WTC11 (cell line): ENCODE measurements at regions not wholly inside any gene's neighbourhood (a gene's known extent, or its start where the extent isn't known, plus 50 kb on each side); places are given as distances from the start of the nearest gene placed in this dataset.

Source experiments
- ATAC-seq: fragments of 200-7000 bp; cut with Tn5 transposase; 2 replicates; pipeline ENCODE4 v1.10.0; 2021; ENCODE audit warnings: mild to moderate bottlenecking, moderate library complexity
- CTCF ChIA-PET: fragments of 300-600 bp; sonication (Branson Sonifier 250); formaldehyde crosslinking; loops from one replicate; lab custom pipeline; 2021; ENCODE audit warnings: antibody characterized with exemption; lab: Charles Lee
- POLR2A ChIA-PET: fragments of 350-600 bp; sonication (Branson Sonifier 250); formaldehyde crosslinking; loops from one replicate; lab custom pipeline; 2021; ENCODE audit warnings: antibody characterized with exemption; lab: Charles Lee
- DNase-seq: peaks from one replicate; pipeline ENCODE4 v3.0.0; 2021; ENCODE audit warnings: low spot score
- H3K27ac Mint-ChIP-seq: 2 replicates; pipeline ENCODE4 v1.8.0; 2021; ENCODE audit warnings: mixed read lengths
- H3K27me3 Mint-ChIP-seq: 2 replicates; pipeline ENCODE4 v1.8.0; 2021; ENCODE audit warnings: low read depth, mild to moderate bottlenecking, moderate library complexity, mixed read lengths
- H3K36me3 Mint-ChIP-seq: 2 replicates; pipeline ENCODE4 v1.8.0; 2021; ENCODE audit warnings: mixed read lengths
- H3K4me1 Mint-ChIP-seq: 2 replicates; pipeline ENCODE4 v1.8.0; 2022; ENCODE audit warnings: mixed read lengths
- H3K4me3 Mint-ChIP-seq: 2 replicates; pipeline ENCODE4 v1.8.0; 2021; ENCODE audit warnings: mild to moderate bottlenecking, moderate library complexity, mixed read lengths
- H3K9me3 Mint-ChIP-seq: 2 replicates; pipeline ENCODE4 v1.8.0; 2021; ENCODE audit warnings: mixed read lengths
- ARID4B ChIP-seq: sonication (generic); formaldehyde crosslinking; IDR thresholded peaks from 2 replicates; pipeline ENCODE4 v1.8.0; 2023; ENCODE audit warnings: missing genetic modification reagents, mild to moderate bottlenecking, borderline replicate concordance
- ESRRA ChIP-seq: sonication (generic); formaldehyde crosslinking; IDR thresholded peaks from 2 replicates; pipeline ENCODE4 v1.8.1; 2022; ENCODE audit warnings: mild to moderate bottlenecking, missing genetic modification reagents, borderline replicate concordance
- FOXP4 ChIP-seq: sonication (generic); formaldehyde crosslinking; IDR thresholded peaks from 2 replicates; pipeline ENCODE4 v1.8.0; 2022; ENCODE audit warnings: mild to moderate bottlenecking, missing genetic modification reagents
- HMGXB4 ChIP-seq: sonication (generic); formaldehyde crosslinking; IDR thresholded peaks from 2 replicates; pipeline ENCODE4 v1.8.1; 2023; ENCODE audit warnings: mild to moderate bottlenecking, moderate library complexity, missing genetic modification reagents
- TEAD1 ChIP-seq: sonication (generic); formaldehyde crosslinking; IDR thresholded peaks from 2 replicates; pipeline ENCODE4 v1.8.0; 2022; ENCODE audit warnings: mild to moderate bottlenecking, missing genetic modification reagents
- TEAD4 ChIP-seq: sonication (generic); formaldehyde crosslinking; IDR thresholded peaks from 2 replicates; pipeline ENCODE4 v1.8.0; 2022; ENCODE audit warnings: mild to moderate bottlenecking, missing genetic modification reagents
- TP53 ChIP-seq: sonication (generic); formaldehyde crosslinking; IDR thresholded peaks from 2 replicates; pipeline ENCODE4 v1.8.1; 2023; ENCODE audit warnings: mild to moderate bottlenecking, missing genetic modification reagents
- ZMAT4 ChIP-seq: fragments of 250-450 bp; sonication (Bioruptor Pico); IDR thresholded peaks from 2 replicates; pipeline ENCODE4 v1.9.0; 2021; ENCODE audit warnings: mild to moderate bottlenecking
- ZNF396 ChIP-seq: fragments of 250-450 bp; sonication (Bioruptor Pico); IDR thresholded peaks from 2 replicates; pipeline ENCODE4 v1.8.0; 2021; ENCODE audit warnings: mild to moderate bottlenecking, moderate library complexity, borderline replicate concordance
- ZNF425 ChIP-seq: fragments of 250-450 bp; sonication (Bioruptor Pico); conservative IDR thresholded peaks from 2 replicates; pipeline ENCODE4 v1.9.0; 2021; ENCODE audit warnings: mild to moderate bottlenecking

GRCh38 chr7:28885771-28886170 lies 72.4 kb downstream of the TRIL start:
- no peak overlapping the region for H3K27ac Mint-ChIP-seq
- POLR2A ChIA-PET: no interaction called here
- CTCF ChIA-PET: interaction anchor here (1.9 kb wide), 1 partner anchor 36 kb away, joined by 6 read pairs; no protein-coding TSS in a partner anchor

GRCh38 chr7:28882869-28883470 lies 75.2 kb downstream of the TRIL start:
- Mint-ChIP-seq H3K4me3 (no peak overlapping the region), H3K27ac (no peak overlapping the region), H3K9me3 (peaks cover 10% of the 10 kb centered on the region), H3K27me3 (no peaks in the 10 kb centered on the region), H3K4me1 (peaks cover 18% of the 10 kb centered on the region), H3K36me3 (no peaks in the 10 kb centered on the region)
- ChIA-PET POLR2A (no interaction called here), CTCF (interaction anchor here (1.2 to 1.8 kb wide), 2 partner anchors 44 to 74 kb away, joined by 5 to 7 read pairs; no protein-coding TSS in a partner anchor)
- no peak for ATAC-seq
- TF ChIP-seq ARID4B (CRISPR knock-in tag) (no peak), HMGXB4 (CRISPR knock-in tag) (no peak), TEAD4 (no peak), ESRRA (CRISPR knock-in tag) (no peak)
- DNase-seq: no peak

More at GRCh38 chr7:28885771-28886170, 72.4 kb downstream of the TRIL start:
- H3K36me3 Mint-ChIP-seq: peaks cover 2% of the 10 kb centered on the region; the same call in 1 of the 2 replicates
- ATAC-seq (no peak), DNase-seq (no peak)
- peaks cover 15% of the 10 kb centered on the region for H3K9me3 Mint-ChIP-seq
- TF ChIP-seq TP53 (CRISPR knock-in tag) (no peak), FOXP4 (CRISPR knock-in tag) (no peak), ZMAT4 (no peak), ZNF396 (no peak), ZNF425 (CRISPR knock-in tag) (no peak), TEAD1 (CRISPR knock-in tag) (no peak)
- peaks cover 33% of the 10 kb centered on the region for H3K4me1 Mint-ChIP-seq
- H3K27me3 Mint-ChIP-seq: no peaks in the 10 kb centered on the region
- H3K4me3 Mint-ChIP-seq: no peak overlapping the region
